ENCODE measurements at regions not wholly inside any gene's neighbourhood (a gene's known extent, or its start where the extent isn't known, plus 50 kb on each side); places are given as distances from the start of the nearest gene placed in this dataset.
"Not testable (repeated sequence)": the region's sequence is repeated elsewhere in the genome, so short reads cannot be mapped to it uniquely, and the experiment has no call there.

GRCh38 chr5:7269591-7270274 lies 126.2 kb upstream of the ADCY2 start:
- Histone ChIP-seq H3K4me1 (ENCODE audit: low read depth) (no peaks in the 10 kb centered on the region), H3K9me3 (ENCODE audit: low read depth) (no peaks in the 10 kb centered on the region), H3K27ac (no peak overlapping the region), H3K4me3 (no peak overlapping the region), H3K27me3 (no peaks in the 10 kb centered on the region), H3K36me3 (no peaks in the 10 kb centered on the region)
- TF ChIP-seq CTCF (IDR thresholded peaks at IDR 0.05; ENCODE audit: low read depth, low read length): no peak
- no peak for DNase-seq (ENCODE audit: low read depth in 1 of 2, low spot score in 1 of 2)

GRCh38 chr5:7271435-7272084 lies 124.4 kb upstream of the ADCY2 start:
- Histone ChIP-seq H3K9me3 (ENCODE audit: low read depth) (no peaks in the 10 kb centered on the region), H3K4me3 (no peak overlapping the region), H3K4me1 (ENCODE audit: low read depth) (no peaks in the 10 kb centered on the region), H3K27ac (no peak overlapping the region), H3K36me3 (no peaks in the 10 kb centered on the region), H3K27me3 (no peaks in the 10 kb centered on the region)
- no peak for TF ChIP-seq CTCF (IDR thresholded peaks at IDR 0.05; ENCODE audit: low read depth, low read length)
- DNase-seq (ENCODE audit: low read depth in 1 of 2, low spot score in 1 of 2): no peak

- Histone ChIP-seq H3K4me1 (ENCODE audit: low read depth) (no peaks in the 10 kb centered on the region), H3K27ac (no peak overlapping the region), H3K36me3 (no peaks in the 10 kb centered on the region), H3K9me3 (ENCODE audit: low read depth) (no peaks in the 10 kb centered on the region), H3K4me3 (no peak overlapping the region), H3K27me3 (no peaks in the 10 kb centered on the region)
- no peak for TF ChIP-seq CTCF (IDR thresholded peaks at IDR 0.05; ENCODE audit: low read depth, low read length)
- no peak for DNase-seq (ENCODE audit: low read depth in 1 of 2, low spot score in 1 of 2)
These were observed 123.5 kb upstream of the ADCY2 start for GRCh38 chr5:7272408-7272965.

- DNase-seq (ENCODE audit: low read depth in 1 of 2, low spot score in 1 of 2): no peak
These were observed 121.7 kb upstream of the ADCY2 start for GRCh38 chr5:7274203-7274602.

GRCh38 chr5:7289634-7290033 lies 106.3 kb upstream of the ADCY2 start:
- DNase-seq (ENCODE audit: low read depth in 1 of 2, low spot score in 1 of 2); H3K9me3 ChIP-seq (ENCODE audit: low read depth); H3K27me3 ChIP-seq; H3K36me3 ChIP-seq; H3K4me3 ChIP-seq; H3K4me1 ChIP-seq (ENCODE audit: low read depth); H3K27ac ChIP-seq: not testable (repeated sequence)

More at GRCh38 chr5:7274203-7274602, 121.7 kb upstream of the ADCY2 start:
- Histone ChIP-seq H3K27ac (no peak overlapping the region), H3K4me1 (ENCODE audit: low read depth) (no peaks in the 10 kb centered on the region), H3K27me3 (no peaks in the 10 kb centered on the region), H3K9me3 (ENCODE audit: low read depth) (no peaks in the 10 kb centered on the region), H3K4me3 (no peak overlapping the region), H3K36me3 (no peaks in the 10 kb centered on the region)
- TF ChIP-seq CTCF (IDR thresholded peaks at IDR 0.05; ENCODE audit: low read depth, low read length): no peak

GRCh38 chr5:7297821-7298220 lies 98.1 kb upstream of the ADCY2 start:
- not testable (repeated sequence) for H3K27ac ChIP-seq; H3K4me3 ChIP-seq; H3K4me1 ChIP-seq (ENCODE audit: low read depth); H3K9me3 ChIP-seq (ENCODE audit: low read depth); DNase-seq (ENCODE audit: low read depth in 1 of 2, low spot score in 1 of 2); H3K36me3 ChIP-seq; H3K27me3 ChIP-seq

GRCh38 chr5:7299731-7300130 lies 96.2 kb upstream of the ADCY2 start:
- H3K4me3 ChIP-seq; H3K36me3 ChIP-seq; H3K27ac ChIP-seq; H3K9me3 ChIP-seq (ENCODE audit: low read depth); DNase-seq (ENCODE audit: low read depth in 1 of 2, low spot score in 1 of 2); H3K4me1 ChIP-seq (ENCODE audit: low read depth); H3K27me3 ChIP-seq: not testable (repeated sequence)

GRCh38 chr5:7305000-7305674 lies 90.8 kb upstream of the ADCY2 start:
- H3K27me3 ChIP-seq; H3K4me1 ChIP-seq (ENCODE audit: low read depth); H3K4me3 ChIP-seq; H3K27ac ChIP-seq; H3K9me3 ChIP-seq (ENCODE audit: low read depth); DNase-seq (ENCODE audit: low read depth in 1 of 2, low spot score in 1 of 2); H3K36me3 ChIP-seq: not testable (repeated sequence)

GRCh38 chr5:7306556-7306955 lies 89.4 kb upstream of the ADCY2 start:
- not testable (repeated sequence) for H3K9me3 ChIP-seq (ENCODE audit: low read depth); DNase-seq (ENCODE audit: low read depth in 1 of 2, low spot score in 1 of 2); H3K36me3 ChIP-seq; H3K27me3 ChIP-seq; H3K27ac ChIP-seq; H3K4me1 ChIP-seq (ENCODE audit: low read depth); H3K4me3 ChIP-seq
